ENCODE measurements at regions not wholly inside any gene's neighbourhood (a gene's known extent, or its start where the extent isn't known, plus 50 kb on each side); places are given as distances from the start of the nearest gene placed in this dataset.

DNA sequence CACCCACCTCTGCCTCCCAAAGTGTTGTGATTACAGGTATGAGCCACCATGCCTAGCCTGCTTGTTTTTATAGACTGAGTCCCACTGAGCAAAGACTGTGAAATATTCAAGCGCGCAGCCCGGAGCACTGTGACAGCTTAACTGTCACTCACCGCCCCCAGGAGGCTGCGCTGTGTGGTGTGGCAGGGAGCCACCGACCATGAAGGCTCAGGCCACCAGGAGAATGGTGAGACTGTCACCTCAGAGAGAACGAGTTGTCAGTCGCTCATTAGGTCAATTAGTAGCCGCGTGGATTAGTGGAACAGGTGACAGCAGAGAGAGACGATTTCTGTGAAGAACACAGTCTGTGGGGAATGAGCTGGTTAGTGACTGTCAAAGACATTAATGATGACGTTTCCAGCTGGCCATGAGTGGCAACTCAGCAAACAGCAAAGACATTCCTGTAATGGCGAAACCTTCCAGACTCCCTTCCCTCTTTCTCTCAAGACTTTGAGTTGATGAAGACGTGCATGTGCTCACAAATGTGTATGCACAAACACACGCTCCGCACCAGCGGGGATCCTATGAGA is 64.5 kb downstream of the CYCS start:
- Histone ChIP-seq H3K27ac (ENCODE audit: control insufficient read depth, insufficient read depth) (no peak overlapping the region), H3K9me3 (replicated peaks; ENCODE audit: control insufficient read depth, insufficient read depth, low read length) (no peaks in the 10 kb centered on the region), H3K4me1 (ENCODE audit: control insufficient read depth, insufficient read depth, low read length) (no peaks in the 10 kb centered on the region), H3K27me3 (replicated peaks in 1 of 2; ENCODE audit: control insufficient read depth in 2 of 2, insufficient read depth in 2 of 2, low read length in 1 of 2) (no peaks in the 10 kb centered on the region; a peak in 1 of 4 replicates), H3K36me3 (ENCODE audit: control insufficient read depth in 2 of 2, insufficient read depth in 2 of 2, low read length in 1 of 2) (no peaks in the 10 kb centered on the region), H3K4me2 (ENCODE audit: control insufficient read depth, insufficient read depth) (no peak overlapping the region), H2AFZ (ENCODE audit: control insufficient read depth, low read depth, low read length) (no peak overlapping the region), H3K4me3 (no peak overlapping the region), H4K20me1 (ENCODE audit: control insufficient read depth, insufficient read depth) (no peaks in the 10 kb centered on the region), H3K79me2 (ENCODE audit: control insufficient read depth, insufficient read depth, low read length) (no peaks in the 10 kb centered on the region), H3K9ac (ENCODE audit: control insufficient read depth, insufficient read depth, low read length) (no peak overlapping the region)
- DNase-seq (ENCODE audit: low read depth, low spot score), result no peak
- 73% methylated on average over 17 of the region's 17 CpGs for WGBS (ENCODE audit: insufficient coverage, insufficient replicate concordance, low lambda C conversion rate, missing lambda C conversion rate)
- RAD21 ChIA-PET (ENCODE audit: unreplicated experiment), result no interaction called here
- POLR2A ChIA-PET, result no interaction called here
- SMC1A ChIA-PET (ENCODE audit: uncharacterized antibody, unreplicated experiment), result interaction anchor here (0.7 to 2.2 kb wide), 4 partner anchors 10 to 239 kb away, joined by 3 to 9 read pairs (median 4); no protein-coding TSS in a partner anchor
- intact Hi-C loops (cut with micrococcal nuclease; ENCODE audit: unreplicated experiment), result no loop called here
- no TSS peak for BruUV-seq (replicated peaks)
- FAIRE-seq, result no peak
- ATAC-seq, result no peak
- in situ Hi-C loops (cut with MboI), result loop anchor here (5.0 kb wide), 1 partner anchor 73 kb away; no protein-coding TSS in a partner anchor
- CTCF ChIA-PET, result interaction anchor here (1.3 to 3.5 kb wide), 3 partner anchors 9 to 248 kb away, joined by 5 to 15 read pairs (median 9); no protein-coding TSS in a partner anchor
- TF ChIP-seq SIN3A (IDR thresholded peaks at IDR 0.05; ENCODE audit: low read depth, low read length) (no peak), ZNF622 (IDR thresholded peaks at IDR 0.05) (no peak), NR2F1 (conservative IDR thresholded peaks at IDR 0.05) (no peak), BHLHE40 (IDR thresholded peaks at IDR 0.05; ENCODE audit: borderline replicate concordance in 1 of 2, low read depth in 2 of 2, low read length in 1 of 2) (no peak), JUND (IDR thresholded peaks at IDR 0.05; ENCODE audit: low read depth, low read length) (no peak), HCFC1 (IDR thresholded peaks at IDR 0.05; ENCODE audit: low read length) (no peak), ZBTB40 (IDR thresholded peaks at IDR 0.05; ENCODE audit: borderline replicate concordance) (no peak), RCOR1 (conservative IDR thresholded peaks at IDR 0.05; ENCODE audit: low read depth, low read length) (no peak), NFXL1 (IDR thresholded peaks at IDR 0.05; ENCODE audit: borderline replicate concordance) (no peak), BCL11A (IDR thresholded peaks at IDR 0.05; ENCODE audit: low read depth, low read length) (no peak), RAD51 (IDR thresholded peaks at IDR 0.05) (no peak), POLR2AphosphoS5 (IDR thresholded peaks at IDR 0.05; ENCODE audit: low read length) (no peak), ZNF274 (IDR thresholded peaks at IDR 0.05; ENCODE audit: insufficient read depth, insufficient read length) (no peak), IRF5 (IDR thresholded peaks at IDR 0.05; ENCODE audit: borderline replicate concordance) (no peak), TCF12 (IDR thresholded peaks at IDR 0.05; ENCODE audit: low read depth, low read length) (no peak), ATF7 (IDR thresholded peaks at IDR 0.05; ENCODE audit: low read depth) (no peak)
- TF ChIP-seq, protein P1, sequence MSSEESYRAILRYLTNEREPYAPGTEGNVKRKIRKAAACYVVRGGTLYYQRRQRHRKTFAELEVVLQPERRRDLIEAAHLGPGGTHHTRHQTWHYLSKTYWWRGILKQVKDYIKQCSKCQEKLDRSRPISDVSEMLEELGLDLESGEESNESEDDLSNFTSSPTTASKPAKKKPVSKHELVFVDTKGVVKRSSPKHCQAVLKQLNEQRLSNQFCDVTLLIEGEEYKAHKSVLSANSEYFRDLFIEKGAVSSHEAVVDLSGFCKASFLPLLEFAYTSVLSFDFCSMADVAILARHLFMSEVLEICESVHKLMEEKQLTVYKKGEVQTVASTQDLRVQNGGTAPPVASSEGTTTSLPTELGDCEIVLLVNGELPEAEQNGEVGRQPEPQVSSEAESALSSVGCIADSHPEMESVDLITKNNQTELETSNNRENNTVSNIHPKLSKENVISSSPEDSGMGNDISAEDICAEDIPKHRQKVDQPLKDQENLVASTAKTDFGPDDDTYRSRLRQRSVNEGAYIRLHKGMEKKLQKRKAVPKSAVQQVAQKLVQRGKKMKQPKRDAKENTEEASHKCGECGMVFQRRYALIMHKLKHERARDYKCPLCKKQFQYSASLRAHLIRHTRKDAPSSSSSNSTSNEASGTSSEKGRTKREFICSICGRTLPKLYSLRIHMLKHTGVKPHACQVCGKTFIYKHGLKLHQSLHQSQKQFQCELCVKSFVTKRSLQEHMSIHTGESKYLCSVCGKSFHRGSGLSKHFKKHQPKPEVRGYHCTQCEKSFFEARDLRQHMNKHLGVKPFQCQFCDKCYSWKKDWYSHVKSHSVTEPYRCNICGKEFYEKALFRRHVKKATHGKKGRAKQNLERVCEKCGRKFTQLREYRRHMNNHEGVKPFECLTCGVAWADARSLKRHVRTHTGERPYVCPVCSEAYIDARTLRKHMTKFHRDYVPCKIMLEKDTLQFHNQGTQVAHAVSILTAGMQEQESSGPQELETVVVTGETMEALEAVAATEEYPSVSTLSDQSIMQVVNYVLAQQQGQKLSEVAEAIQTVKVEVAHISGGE (CRISPR knock-in tag; IDR thresholded peaks at IDR 0.05), result no peak
